Endothelial cell of umbilical vein (primary cell): ENCODE measurements at regions not wholly inside any gene's neighbourhood (a gene's known extent, or its start where the extent isn't known, plus 50 kb on each side); places are given as distances from the start of the nearest gene placed in this dataset.

Experiments
- BruUV-seq: library from RNA; stranded (reverse); fragments of 400-500 nt; replicated peaks from 2 replicates; lab custom pipeline; 2021; lab: Mats Ljungman, UMichigan
- CTCF ChIA-PET: fragments of 300-600, 350-600 bp; sonication (Branson Sonifier 250); formaldehyde crosslinking; loops from one replicate; lab custom pipeline; 2021; ENCODE audit warnings: antibody characterized with exemption, inconsistent platforms; lab: Charles Lee
- POLR2A ChIA-PET: fragments of 300-600, 350-600 bp; sonication (Branson Sonifier 250); formaldehyde crosslinking; loops from one replicate; lab custom pipeline; 2021; ENCODE audit warnings: antibody characterized with exemption, inconsistent platforms; lab: Charles Lee
- DNase-seq: peaks from one replicate; pipeline ENCODE4 v3.0.0-alpha.2; 2011; ENCODE audit warnings: low read depth, low spot score
- FAIRE-seq: peaks from 2 replicates; lab custom pipeline; 2011; peaks lifted over from hg19 to GRCh38; lab: Jason Lieb, UNC
- H2AFZ ChIP-seq: 2 replicates; pipeline ENCODE4 v1.6.0; 2012; ENCODE audit warnings: low read depth, low read length, control low read depth, inconsistent platforms
- H3K27ac ChIP-seq: 2 replicates; pipeline ENCODE4 v1.5.1; 2011; ENCODE audit warnings: low read depth, mild to moderate bottlenecking, control low read depth, low read length, moderate library complexity; ENCODE audit not compliant: insufficient read depth
- H3K27me3 ChIP-seq, 2 experiments: 2 replicates each; pipeline versions ENCODE4 v1.6.0 to v1.6.1; 2011; ENCODE audit warnings: low read length in 2 of 2, mixed read lengths in 1 of 2; ENCODE audit not compliant: control insufficient read depth in 2 of 2, insufficient read depth in 2 of 2
- H3K36me3 ChIP-seq, 2 experiments: 2 replicates in 1 of 2; 3 replicates in 1 of 2; pipeline ENCODE4 v1.5.1; 2011; ENCODE audit warnings: low read length in 2 of 2, mild to moderate bottlenecking in 1 of 2, moderate library complexity in 1 of 2; ENCODE audit not compliant: control insufficient read depth in 2 of 2, insufficient read depth in 2 of 2; ENCODE audit errors: extremely low read depth in 1 of 2
- H3K4me1 ChIP-seq: 3 replicates; pipeline ENCODE4 v1.5.1; 2011; ENCODE audit warnings: mild to moderate bottlenecking, low read length; ENCODE audit not compliant: control insufficient read depth, insufficient read depth; ENCODE audit errors: extremely low read depth
- H3K4me2 ChIP-seq: 2 replicates; pipeline ENCODE4 v1.6.1; 2011; ENCODE audit warnings: low read length, control low read depth, mixed read lengths; ENCODE audit not compliant: insufficient read depth
- H3K4me3 ChIP-seq, 3 experiments: fragments of 200-600 bp in 1 of 3; sonication (generic), shearing (Covaris generic) in 1 of 3; replicated peaks in 1 of 3; 2 replicates each; pipeline ENCODE4 v1.5.1; 2011 to 2016; ENCODE audit warnings: control low read depth in 3 of 3, low read length in 3 of 3, mild to moderate bottlenecking in 2 of 3, inconsistent platforms in 1 of 3, low read depth in 1 of 3, moderate library complexity in 1 of 3; ENCODE audit not compliant: insufficient read depth in 1 of 3
- H3K79me2 ChIP-seq: 2 replicates; pipeline ENCODE4 v1.6.0; 2012; ENCODE audit warnings: low read length, inconsistent platforms; ENCODE audit not compliant: control insufficient read depth, insufficient read depth
- H3K9ac ChIP-seq: replicated peaks from 2 replicates; pipeline ENCODE3; 2011; ENCODE audit warnings: low read length, control low read depth; ENCODE audit not compliant: insufficient read depth; ENCODE audit errors: extremely low read depth
- H3K9me1 ChIP-seq: replicated peaks from 3 replicates; pipeline ENCODE4 v1.6.0; 2011; ENCODE audit warnings: mild to moderate bottlenecking, low read length; ENCODE audit not compliant: control insufficient read depth, insufficient read depth; ENCODE audit errors: extremely low read depth
- H3K9me3 ChIP-seq: replicated peaks from 2 replicates; pipeline ENCODE4 v1.5.1; 2012; ENCODE audit warnings: low read length, inconsistent platforms; ENCODE audit not compliant: control insufficient read depth, insufficient read depth
- H4K20me1 ChIP-seq: replicated peaks from 2 replicates; pipeline ENCODE3; 2011; ENCODE audit warnings: mild to moderate bottlenecking, low read length; ENCODE audit not compliant: control insufficient read depth, insufficient read depth; ENCODE audit errors: extremely low read depth
- CTCF ChIP-seq, 2 donors: IDR thresholded peaks; 1 replicate in 1 of 2; 2 replicates in 1 of 2; pipeline ENCODE4 v1.5.1; 2011; ENCODE audit warnings: low read length in 2 of 2, mild to moderate bottlenecking in 2 of 2, moderate library complexity in 2 of 2, control low read depth in 1 of 2, inconsistent platforms in 1 of 2, low read depth in 1 of 2; ENCODE audit not compliant: insufficient read depth in 1 of 2; ENCODE audit errors: extremely low read depth in 1 of 2
- EZH2 ChIP-seq: IDR thresholded peaks from 2 replicates; pipeline ENCODE4 v1.6.1; 2012; ENCODE audit warnings: borderline replicate concordance, low read depth, mild to moderate bottlenecking, moderate library complexity, low read length, inconsistent platforms; ENCODE audit not compliant: severe bottlenecking
- FOS ChIP-seq: IDR thresholded peaks from 2 replicates; pipeline ENCODE4 v1.6.1; 2011; ENCODE audit warnings: mild to moderate bottlenecking, low read length, moderate library complexity, borderline replicate concordance; ENCODE audit not compliant: insufficient read depth
- GATA2 ChIP-seq: IDR thresholded peaks from 2 replicates; pipeline ENCODE4 v1.7.0; 2011; ENCODE audit warnings: low read depth, mild to moderate bottlenecking, moderate library complexity, mixed read lengths, low read length; ENCODE audit not compliant: insufficient read length, insufficient read depth
- JUN ChIP-seq: IDR thresholded peaks from 2 replicates; pipeline ENCODE4 v1.6.1; 2011; ENCODE audit warnings: borderline replicate concordance, low read depth; ENCODE audit not compliant: insufficient read length, insufficient read depth
- MYC ChIP-seq: IDR thresholded peaks from one replicate; pipeline ENCODE4 v1.6.1; 2011; ENCODE audit warnings: mild to moderate bottlenecking, low read depth, low read length
- POLR2A ChIP-seq: IDR thresholded peaks from 2 replicates; pipeline ENCODE4 v1.6.1; 2012; ENCODE audit warnings: low read depth, mild to moderate bottlenecking, control low read depth, low read length
- dilution Hi-C: fragments of 300-500 bp; cut with MboI; formaldehyde crosslinking; loops from one replicate; pipeline ENCODE4 v1.15.0; 2019; ENCODE audit warnings: low sequenced_read_pairs; ENCODE audit not compliant: extremely low pct_ligation_motif_present
- intact Hi-C: fragments of 100-400 bp; cut with micrococcal nuclease; formaldehyde crosslinking; loops from one replicate; pipeline ENCODE4 v1.10.0; 2022

- DNase-seq (peak; percentile 15), FAIRE-seq (no peak)
- Histone ChIP-seq H3K9ac (no peak overlapping the region), H3K9me1 (no peaks in the 10 kb centered on the region), H3K4me2 (no peak overlapping the region), H3K27me3 (no peaks in the 10 kb centered on the region), H2AFZ (no peak overlapping the region), H3K27ac (no peak overlapping the region), H3K36me3 (no peaks in the 10 kb centered on the region), H3K79me2 (no peaks in the 10 kb centered on the region), H3K4me1 (no peaks in the 10 kb centered on the region), H3K9me3 (no peaks in the 10 kb centered on the region), H3K4me3 (no peak overlapping the region), H4K20me1 (no peaks in the 10 kb centered on the region)
- BruUV-seq: no TSS peak
- CTCF ChIA-PET: no interaction called here
- TF ChIP-seq JUN: no peak
- no peak for TF ChIP-seq MYC
- TF ChIP-seq POLR2A: no peak
- no peak for TF ChIP-seq EZH2
- TF ChIP-seq FOS: no peak
- TF ChIP-seq CTCF (IDR thresholded peaks at IDR 0.05; ENCODE audit: extremely low read depth in 1 of 2, insufficient read depth in 1 of 2, low read depth in 1 of 2, low read length in 2 of 2): no peak
- no peak for TF ChIP-seq GATA2
- dilution Hi-C loops (no loop called here), intact Hi-C loops (no loop called here)
- POLR2A ChIA-PET: no interaction called here
Observed at GRCh38 chr16:65546353-65546791, 424.5 kb upstream of the CDH11 start.
